ENCODE measurements at regions not wholly inside any gene's neighbourhood (a gene's known extent, or its start where the extent isn't known, plus 50 kb on each side); places are given as distances from the start of the nearest gene placed in this dataset.

- no peak for DNase-seq
Measured at GRCh38 chr13:34425327-34425949, 516.6 kb upstream of the NBEA start.

- no peak for DNase-seq
Measured at GRCh38 chr13:34428911-34429310, 513.2 kb upstream of the NBEA start.

- no peak for DNase-seq
Measured at GRCh38 chr13:34430294-34430693, 511.8 kb upstream of the NBEA start.

- no peak for DNase-seq
Measured at GRCh38 chr13:34431827-34432581, 510.1 kb upstream of the NBEA start.

- DNase-seq = no peak
Measured at GRCh38 chr13:34435338-34435737, 506.7 kb upstream of the NBEA start.

GRCh38 chr13:34437873-34438272 lies 504.2 kb upstream of the NBEA start:
- DNase-seq = no peak

GRCh38 chr13:34452831-34453230 lies 489.2 kb upstream of the NBEA start:
- DNase-seq = no peak

- no peak for DNase-seq
Measured at GRCh38 chr13:34458756-34459715, 483.0 kb upstream of the NBEA start.

GRCh38 chr13:34459856-34460255 lies 482.2 kb upstream of the NBEA start:
- no peak for DNase-seq

- DNase-seq = peak; percentile 19
Measured at GRCh38 chr13:34462843-34463242, 479.2 kb upstream of the NBEA start.

- DNase-seq = no peak
Measured at GRCh38 chr13:34464011-34464410, 478.1 kb upstream of the NBEA start.

GRCh38 chr13:34465423-34465922 lies 476.6 kb upstream of the NBEA start:
- no peak for DNase-seq

- DNase-seq = no peak
Measured at GRCh38 chr13:34466301-34466700, 475.8 kb upstream of the NBEA start.

GRCh38 chr13:34467450-34468083 lies 474.5 kb upstream of the NBEA start:
- no peak for DNase-seq

GRCh38 chr13:34469196-34469986 lies 472.7 kb upstream of the NBEA start:
- peak; percentile 4 for DNase-seq

GRCh38 chr13:34474187-34474868 lies 467.7 kb upstream of the NBEA start:
- no peak for DNase-seq

GRCh38 chr13:34478376-34478775 lies 463.7 kb upstream of the NBEA start:
- no peak for DNase-seq

- no peak for DNase-seq
Measured at GRCh38 chr13:34502011-34502410, 440.1 kb upstream of the NBEA start.

- DNase-seq = no peak
Measured at GRCh38 chr13:34502621-34503020, 439.4 kb upstream of the NBEA start.

- DNase-seq = no peak
Measured at GRCh38 chr13:34506796-34507195, 435.3 kb upstream of the NBEA start.

GRCh38 chr13:34507630-34508029 lies 434.4 kb upstream of the NBEA start:
- no peak for DNase-seq
